ENCODE measurements at regions not wholly inside any gene's neighbourhood (a gene's known extent, or its start where the extent isn't known, plus 50 kb on each side); places are given as distances from the start of the nearest gene placed in this dataset.
A peak's percentile ranks its signal among the peaks of the same experiment; 100 is the strongest.
"Not testable (repeated sequence)": the region's sequence is repeated elsewhere in the genome, so short reads cannot be mapped to it uniquely, and the experiment has no call there.

GRCh38 chrX:44690129-44690528, 147.5 kb upstream of the FUNDC1 start:
- H3K27me3 ChIP-seq, result no peaks in the 10 kb centered on the region
- H3K9me3 ChIP-seq, result no peaks in the 10 kb centered on the region
- no peak overlapping the region for H3K27ac ChIP-seq
- intact Hi-C loops (cut with DNase I; ENCODE audit: low total_unique reads), result no loop called here
- no peak overlapping the region for H3K4me3 ChIP-seq
- H3K4me1 ChIP-seq, result no peaks in the 10 kb centered on the region
- no peak for TF ChIP-seq POLR2A (IDR thresholded peaks at IDR 0.05)
- DNase-seq, result no peak
- no peaks in the 10 kb centered on the region for H3K36me3 ChIP-seq

DNA sequence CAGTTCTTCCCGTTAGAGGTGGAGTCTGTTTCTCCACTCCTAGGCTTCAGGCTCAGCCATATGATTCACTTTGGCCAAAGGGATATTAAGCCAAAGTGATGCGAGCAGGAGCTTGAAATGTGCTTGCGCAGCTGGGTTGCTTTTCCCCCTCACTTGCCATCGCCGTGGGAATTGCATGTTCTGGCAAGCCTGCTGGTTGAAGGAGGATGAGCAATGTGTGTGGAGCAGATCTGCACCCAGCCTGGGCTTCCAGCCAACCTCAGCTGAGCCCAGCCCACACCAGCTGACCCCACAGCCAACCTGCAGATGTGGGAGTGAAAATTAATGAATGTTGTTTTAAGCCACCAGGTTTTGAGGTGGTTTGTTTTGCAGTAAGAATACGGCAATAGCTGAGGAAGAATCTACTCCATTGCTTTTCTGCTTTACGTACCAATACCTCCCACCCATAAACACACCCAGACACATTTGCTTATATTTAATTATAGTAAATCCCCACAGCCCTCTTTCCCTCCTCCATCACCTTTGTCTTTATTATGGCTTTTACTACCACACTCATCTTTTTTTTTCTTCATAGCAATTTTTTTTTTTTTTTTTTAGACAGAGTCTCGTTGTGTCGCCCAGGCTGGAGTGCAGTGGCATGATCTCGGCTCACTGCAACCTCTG, 132.8 kb upstream of the FUNDC1 start:
- H3K9me3 ChIP-seq, result no peaks in the 10 kb centered on the region
- no peaks in the 10 kb centered on the region for H3K36me3 ChIP-seq
- TF ChIP-seq POLR2A (IDR thresholded peaks at IDR 0.05), result no peak
- TF ChIP-seq CTCF (IDR thresholded peaks at IDR 0.05), result no peak
- no peaks in the 10 kb centered on the region for H3K4me1 ChIP-seq
- no peaks in the 10 kb centered on the region for H3K27me3 ChIP-seq
- no peak overlapping the region for H3K4me3 ChIP-seq
- intact Hi-C loops (cut with DNase I; ENCODE audit: low total_unique reads), result no loop called here
- DNase-seq, result peak; percentile 54 to 60
- no peak overlapping the region for H3K27ac ChIP-seq

DNA sequence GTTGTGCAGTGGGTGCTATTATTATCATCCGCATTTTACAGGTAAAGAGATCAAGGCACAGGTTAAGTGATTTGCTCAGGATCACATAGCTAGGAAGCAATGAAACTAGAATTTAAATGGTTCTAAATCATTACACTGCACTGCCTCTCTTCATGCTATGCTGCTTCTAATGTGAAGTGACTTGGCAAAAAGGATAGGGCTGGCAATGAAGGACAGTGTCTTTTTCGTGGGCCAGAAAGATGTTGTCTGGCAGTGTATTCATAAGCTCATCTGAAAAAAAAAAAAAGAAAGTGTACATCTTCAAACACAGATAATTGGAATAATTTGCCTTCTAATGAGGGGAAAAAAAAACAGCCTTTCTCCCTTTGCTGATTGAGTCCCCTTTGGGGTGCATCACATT, 132.2 kb upstream of the FUNDC1 start:
- no peaks in the 10 kb centered on the region for H3K4me1 ChIP-seq
- no peaks in the 10 kb centered on the region for H3K9me3 ChIP-seq
- H3K27me3 ChIP-seq, result no peaks in the 10 kb centered on the region
- no peaks in the 10 kb centered on the region for H3K36me3 ChIP-seq
- no peak overlapping the region for H3K4me3 ChIP-seq
- intact Hi-C loops (cut with DNase I; ENCODE audit: low total_unique reads), result no loop called here
- no peak for TF ChIP-seq CTCF (IDR thresholded peaks at IDR 0.05)
- no peak for DNase-seq
- H3K27ac ChIP-seq, result no peak overlapping the region

DNA sequence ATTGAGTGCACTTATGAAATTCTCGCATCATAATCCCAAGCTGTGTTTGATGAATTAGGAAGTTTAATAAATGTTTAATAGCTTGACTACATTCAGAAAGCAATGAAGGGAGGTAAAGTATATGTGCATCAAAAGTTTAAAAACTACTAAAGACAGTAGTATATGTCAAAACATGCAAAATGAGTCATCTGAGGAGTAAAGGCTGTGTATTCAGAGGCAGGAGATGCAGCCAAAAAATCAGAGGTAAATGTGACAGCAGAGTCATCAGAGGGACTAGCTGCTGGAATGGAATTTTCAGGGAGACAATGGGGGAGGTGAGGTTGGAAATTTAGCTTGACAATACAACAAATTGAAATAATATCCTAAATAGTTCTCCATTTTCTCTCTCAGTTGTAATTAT, 127.0 kb upstream of the FUNDC1 start:
- DNase-seq, result no peak
- no peaks in the 10 kb centered on the region for H3K27me3 ChIP-seq
- no peak for TF ChIP-seq POLR2A (IDR thresholded peaks at IDR 0.05)
- TF ChIP-seq CTCF (IDR thresholded peaks at IDR 0.05), result no peak
- no peak overlapping the region for H3K27ac ChIP-seq
- intact Hi-C loops (cut with DNase I; ENCODE audit: low total_unique reads), result no loop called here
- H3K9me3 ChIP-seq, result no peaks in the 10 kb centered on the region
- H3K36me3 ChIP-seq, result no peaks in the 10 kb centered on the region
- H3K4me3 ChIP-seq, result no peak overlapping the region
- no peaks in the 10 kb centered on the region for H3K4me1 ChIP-seq

DNA sequence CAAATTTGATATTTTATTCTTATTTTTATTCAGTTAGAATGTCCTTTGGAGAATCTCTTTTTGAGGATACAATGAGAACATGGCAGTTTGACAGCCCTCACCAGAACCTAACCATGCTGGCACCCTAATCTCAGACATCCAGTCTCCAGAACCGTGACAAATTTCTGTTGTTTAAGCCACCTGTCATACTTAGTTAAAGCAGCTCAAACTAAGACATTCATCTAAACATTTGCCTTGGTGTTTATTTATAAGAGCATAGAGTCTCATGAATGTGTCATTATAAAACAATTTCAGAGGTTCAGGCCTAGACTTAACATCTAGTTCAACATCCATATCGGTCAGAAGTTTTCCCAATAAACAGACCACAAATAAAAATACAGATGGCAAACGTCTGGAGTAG, 125.1 kb upstream of the FUNDC1 start:
- Histone ChIP-seq H3K9me3 (no peaks in the 10 kb centered on the region), H3K27me3 (no peaks in the 10 kb centered on the region), H3K36me3 (no peaks in the 10 kb centered on the region), H3K4me1 (no peaks in the 10 kb centered on the region), H3K27ac (no peak overlapping the region), H3K4me3 (no peak overlapping the region)
- DNase-seq, result no peak
- intact Hi-C loops (cut with DNase I; ENCODE audit: low total_unique reads), result no loop called here
- TF ChIP-seq CTCF (IDR thresholded peaks at IDR 0.05) (no peak), POLR2A (IDR thresholded peaks at IDR 0.05) (no peak)

- H3K4me3 ChIP-seq; intact Hi-C loops (cut with DNase I; ENCODE audit: low total_unique reads); H3K4me1 ChIP-seq; H3K36me3 ChIP-seq; H3K27ac ChIP-seq; H3K27me3 ChIP-seq; H3K9me3 ChIP-seq; DNase-seq: not testable (repeated sequence)
These were observed 115.1 kb upstream of the FUNDC1 start for GRCh38 chrX:44657718-44658246.
